Raji (cell line): ENCODE measurements at regions not wholly inside any gene's neighbourhood (a gene's known extent, or its start where the extent isn't known, plus 50 kb on each side); places are given as distances from the start of the nearest gene placed in this dataset.

Source experiments
- POLR2A ChIP-seq: IDR thresholded peaks from 2 replicates; pipeline ENCODE4 v1.6.1; 2011; ENCODE audit warnings: low read depth, low read length, control low read depth; ENCODE audit not compliant: insufficient read depth

DNA sequence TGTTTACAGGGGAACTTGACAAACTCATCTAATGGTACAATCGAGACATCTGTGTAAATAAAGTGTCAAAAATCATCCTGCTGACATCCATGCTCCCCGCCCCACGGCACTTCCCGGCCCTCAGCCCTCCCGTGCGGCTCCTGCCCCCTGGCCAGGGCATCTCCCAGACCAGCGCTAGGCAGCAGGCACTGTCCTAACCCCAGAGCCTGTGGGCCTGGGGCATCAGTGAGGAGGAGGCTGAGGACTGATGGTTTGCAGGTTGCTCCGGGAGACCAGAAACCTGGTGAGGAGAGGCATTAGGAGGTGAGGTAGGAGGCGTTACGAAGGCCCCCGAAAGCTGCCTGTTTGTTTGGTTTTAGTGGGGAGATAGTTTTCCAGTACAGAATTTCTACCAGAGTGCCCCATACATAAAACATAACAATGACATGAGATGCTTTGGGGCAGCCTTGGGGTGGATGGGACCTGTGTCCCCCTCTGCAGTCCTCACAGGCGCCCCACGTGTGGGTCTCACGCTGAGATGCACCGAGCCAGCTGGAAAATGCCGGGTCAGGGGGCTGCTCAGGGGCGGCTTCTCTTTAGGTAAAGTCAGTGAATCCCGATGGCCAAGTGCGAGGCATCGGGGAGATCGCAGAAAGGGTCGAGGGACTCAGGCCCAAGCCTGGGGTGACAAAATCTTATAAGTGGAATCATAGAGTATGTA, 114.2 kb downstream of the RTP5 start:
- no peak for TF ChIP-seq POLR2A

DNA sequence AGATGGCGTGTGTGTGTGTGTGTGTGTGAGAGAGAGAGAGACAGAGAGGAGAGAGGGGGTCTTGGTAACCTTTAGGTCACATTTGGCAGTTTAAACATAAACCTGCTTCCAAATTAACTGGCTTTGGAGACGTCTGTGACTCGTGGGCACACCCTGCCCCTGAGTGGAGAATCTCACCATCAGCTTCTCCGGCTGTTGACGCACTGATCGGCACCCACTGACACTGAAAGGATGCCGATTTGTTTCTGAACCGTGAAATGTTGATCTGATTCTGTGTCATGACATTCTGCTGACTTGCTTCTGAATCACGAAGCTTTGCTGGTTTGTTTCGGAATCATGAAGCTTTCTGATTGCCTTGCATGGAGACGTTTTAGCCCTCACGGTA, 114.7 kb downstream of the RTP5 start:
- no peak for TF ChIP-seq POLR2A

DNA sequence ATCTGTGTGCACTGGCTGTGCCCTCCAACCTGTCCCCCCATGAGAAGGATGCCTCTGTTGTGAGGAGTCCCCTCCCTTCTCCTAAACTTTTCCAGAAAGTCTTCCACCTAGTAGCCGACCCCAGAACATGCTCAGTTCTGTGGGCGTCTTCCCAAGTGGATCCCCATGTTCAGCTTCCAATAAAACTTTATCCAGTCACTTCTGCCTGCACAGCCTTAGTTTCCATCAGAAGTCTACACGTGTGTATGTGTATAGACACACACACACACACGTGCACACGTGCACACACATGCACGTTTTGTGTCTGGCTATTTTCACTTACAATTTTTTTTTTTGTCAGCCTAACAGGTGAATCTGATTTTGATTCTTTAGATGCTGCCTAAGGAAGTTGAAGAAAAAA, 115.1 kb downstream of the RTP5 start:
- no peak for TF ChIP-seq POLR2A

DNA sequence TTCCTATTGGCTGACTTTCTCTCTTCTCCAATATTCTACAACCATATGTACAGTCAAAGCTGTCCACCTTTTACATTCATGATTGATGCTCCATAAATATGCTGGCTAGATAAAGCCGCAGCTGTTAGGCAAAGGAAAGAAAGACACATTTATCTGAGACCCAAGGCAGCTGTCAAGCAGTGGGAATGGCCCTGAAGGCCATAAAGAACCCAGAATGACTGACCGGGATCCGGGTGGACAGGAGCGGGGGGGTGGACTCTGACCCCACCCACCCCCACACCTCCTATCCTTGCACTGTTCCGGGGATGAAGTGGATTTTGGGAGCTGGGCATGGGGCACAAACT, 116.4 kb downstream of the RTP5 start:
- TF ChIP-seq POLR2A: no peak

DNA sequence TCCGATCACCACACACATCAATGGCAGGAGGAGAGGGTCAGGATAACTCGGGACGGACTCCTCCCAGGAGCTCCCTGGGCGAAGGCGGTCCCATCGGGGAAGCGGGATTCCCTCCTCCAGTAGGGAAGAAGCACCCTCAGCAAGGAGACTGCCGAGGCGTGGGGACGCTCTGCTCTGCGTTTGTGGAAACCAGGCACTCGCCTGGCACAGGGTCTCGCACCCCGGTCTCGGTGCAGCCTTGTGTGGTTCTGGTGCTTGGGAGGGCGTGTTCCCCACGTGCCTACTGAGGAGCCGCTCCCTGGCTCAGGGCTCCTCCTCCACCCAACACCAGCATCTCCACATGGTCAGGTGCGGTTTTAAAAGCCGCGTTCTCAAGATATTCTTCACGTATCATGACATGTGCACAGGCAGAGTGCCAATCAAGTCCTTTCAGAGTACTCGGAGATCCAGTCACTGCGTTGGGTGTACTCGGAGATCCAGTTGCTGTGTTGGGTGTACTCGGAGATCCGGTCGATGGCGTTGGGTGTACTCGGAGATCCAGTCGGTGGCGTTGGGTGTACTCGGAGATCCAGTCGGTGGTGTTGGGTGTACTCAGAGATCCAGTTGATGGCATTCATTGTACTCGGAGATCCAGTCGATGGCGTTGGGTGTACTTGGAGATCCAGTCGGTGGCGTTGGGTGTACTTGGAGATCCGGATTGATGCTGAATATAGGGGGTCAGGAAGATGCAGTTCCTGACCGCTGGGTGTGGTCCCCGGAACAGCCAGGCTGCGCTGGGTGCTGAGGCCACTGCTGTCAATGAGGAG, 117.5 kb downstream of the RTP5 start:
- TF ChIP-seq POLR2A: no peak

DNA sequence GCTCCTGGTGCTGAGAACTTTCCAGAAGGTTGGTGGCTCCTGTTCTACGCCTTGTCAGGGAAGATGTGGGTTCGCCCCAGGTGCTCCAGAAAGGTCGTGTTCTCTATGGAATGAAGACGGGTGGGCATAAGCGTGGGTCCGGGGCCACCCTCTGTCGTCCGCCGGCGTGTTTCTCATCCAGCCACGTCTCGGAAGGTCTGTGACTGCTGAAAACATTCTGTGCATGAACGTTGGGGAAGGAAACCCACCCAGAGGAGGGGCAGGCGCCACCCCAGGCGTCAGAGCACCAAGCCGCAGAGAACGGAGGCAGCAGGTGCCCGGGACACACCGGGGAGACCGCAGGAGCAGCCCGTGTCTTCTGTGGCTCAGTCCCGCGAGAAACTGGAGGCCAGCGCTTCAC, 118.2 kb downstream of the RTP5 start:
- TF ChIP-seq POLR2A: no peak

DNA sequence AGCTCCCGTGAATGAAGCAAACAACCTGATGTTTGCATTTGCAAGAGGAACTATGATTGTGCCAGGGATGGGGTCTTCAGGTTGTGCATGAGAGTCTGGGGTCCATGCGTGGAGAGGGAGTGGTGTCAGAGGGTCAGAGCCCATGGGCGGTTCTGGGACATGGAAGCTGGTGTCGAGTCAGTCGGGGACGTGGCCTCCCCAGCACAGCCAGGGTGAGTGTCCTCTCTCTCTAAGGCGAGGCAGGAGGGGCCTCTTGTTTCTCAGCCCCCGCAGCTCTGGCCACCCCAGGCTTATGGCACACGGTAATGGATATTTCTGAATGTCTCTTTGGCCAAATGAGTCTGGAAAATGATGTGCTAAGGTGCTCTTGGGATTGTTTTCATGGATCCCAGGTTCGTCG, 118.6 kb downstream of the RTP5 start:
- no peak for TF ChIP-seq POLR2A

DNA sequence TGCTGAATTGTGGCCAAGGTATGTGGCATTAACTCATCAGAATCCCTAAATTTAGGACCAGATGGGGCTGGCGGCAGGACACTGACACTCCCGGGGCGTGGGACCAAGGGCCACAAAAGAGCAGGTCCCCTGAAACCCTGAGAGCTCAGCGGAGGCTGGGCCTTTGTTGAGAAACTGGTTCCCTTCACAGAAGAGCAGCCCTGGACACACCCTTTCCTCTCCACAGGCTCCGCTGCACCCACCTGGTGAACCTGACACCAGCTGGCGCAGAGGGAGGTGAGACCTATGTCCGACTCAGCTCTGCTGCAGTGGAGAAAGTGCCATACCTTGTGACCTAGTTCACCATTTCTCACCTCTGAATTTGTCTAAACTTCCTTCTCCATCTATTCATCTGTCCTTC, 119.5 kb downstream of the RTP5 start:
- no peak for TF ChIP-seq POLR2A

DNA sequence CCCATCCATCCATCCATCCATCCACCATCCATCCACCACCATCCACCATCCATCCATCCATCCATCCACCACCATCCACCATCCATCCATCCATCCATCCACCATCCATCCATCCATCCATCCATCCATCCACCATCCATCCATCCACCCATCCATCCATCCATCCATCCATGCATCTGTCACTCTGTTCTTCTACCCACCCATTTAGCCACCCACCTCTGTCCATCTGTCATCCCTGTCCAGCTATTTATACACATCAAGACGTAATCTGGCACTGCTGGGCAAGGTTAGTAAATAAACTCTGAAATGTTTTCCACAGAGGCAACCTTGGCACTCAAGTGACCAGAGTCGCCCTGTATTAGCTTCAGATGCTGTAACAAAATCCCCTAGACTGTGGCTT, 120.9 kb downstream of the RTP5 start:
- no peak for TF ChIP-seq POLR2A

DNA sequence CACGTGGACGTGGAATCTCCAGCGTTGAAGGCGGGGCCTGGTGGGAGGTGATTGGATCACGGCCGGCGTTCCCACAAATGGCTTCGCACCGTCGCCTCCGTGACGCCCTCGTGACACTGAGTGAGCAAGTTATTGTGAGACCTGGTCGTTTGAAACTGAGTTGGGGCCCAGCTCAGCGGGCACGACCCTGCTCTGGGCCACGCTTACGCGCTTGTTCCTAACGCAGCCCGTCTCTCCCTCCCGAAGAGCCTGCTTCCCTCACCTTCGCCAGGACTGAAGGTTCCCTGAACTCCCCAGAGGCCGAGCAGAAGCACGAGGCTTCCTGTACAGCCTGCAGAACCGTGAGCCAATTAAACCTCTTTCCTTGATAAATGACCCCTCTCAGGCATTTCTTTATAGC, 121.8 kb downstream of the RTP5 start:
- no peak for TF ChIP-seq POLR2A

DNA sequence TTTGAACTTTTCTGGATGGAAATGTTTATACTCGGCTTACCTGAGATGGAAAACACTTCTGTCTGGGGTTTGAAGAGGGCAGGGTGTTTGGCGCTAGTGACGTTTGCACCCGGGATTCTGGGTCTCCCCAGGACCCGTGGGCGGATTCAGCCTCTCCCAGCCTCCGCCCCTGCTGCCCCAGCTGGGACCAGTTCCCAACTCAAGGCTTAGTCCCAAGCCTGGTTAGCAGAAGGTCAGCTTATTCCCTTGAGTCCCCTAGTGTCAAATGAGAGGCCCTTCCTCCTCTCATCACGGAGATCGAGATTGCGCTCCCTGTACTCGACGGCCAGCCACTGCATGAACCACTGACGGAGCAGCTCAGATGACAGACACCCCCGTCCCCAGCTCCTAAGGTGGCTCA, 123.2 kb downstream of the RTP5 start:
- no peak for TF ChIP-seq POLR2A

DNA sequence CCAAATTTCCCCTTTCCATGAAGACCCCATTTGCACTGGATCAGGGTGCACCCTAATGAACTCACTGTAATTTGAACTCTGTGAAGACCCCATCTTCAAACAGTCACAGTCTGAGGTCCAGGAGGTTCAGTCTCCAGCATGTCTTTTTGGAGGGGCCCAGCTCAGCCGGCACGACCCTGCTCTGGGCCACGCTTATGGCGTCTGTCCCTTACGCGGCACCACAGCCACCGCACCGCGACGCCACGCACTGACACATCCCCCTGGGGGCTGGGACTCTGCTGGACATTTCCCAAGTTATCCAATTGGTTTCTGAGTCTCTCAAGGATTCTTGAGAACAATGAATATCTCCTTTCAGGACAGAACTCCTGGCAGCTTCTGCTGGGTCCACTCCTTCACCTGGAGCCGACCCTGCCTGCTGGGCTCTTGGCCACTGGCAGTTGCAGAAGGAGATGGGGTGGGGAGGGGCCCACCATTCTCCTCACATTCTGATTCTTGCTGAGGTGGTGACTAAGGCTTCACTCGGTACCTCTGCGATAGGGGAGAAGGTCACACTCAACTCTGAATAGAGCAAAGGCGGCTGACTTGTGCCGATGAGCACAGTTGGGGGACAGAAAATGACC, 124.0 kb downstream of the RTP5 start:
- no peak for TF ChIP-seq POLR2A

DNA sequence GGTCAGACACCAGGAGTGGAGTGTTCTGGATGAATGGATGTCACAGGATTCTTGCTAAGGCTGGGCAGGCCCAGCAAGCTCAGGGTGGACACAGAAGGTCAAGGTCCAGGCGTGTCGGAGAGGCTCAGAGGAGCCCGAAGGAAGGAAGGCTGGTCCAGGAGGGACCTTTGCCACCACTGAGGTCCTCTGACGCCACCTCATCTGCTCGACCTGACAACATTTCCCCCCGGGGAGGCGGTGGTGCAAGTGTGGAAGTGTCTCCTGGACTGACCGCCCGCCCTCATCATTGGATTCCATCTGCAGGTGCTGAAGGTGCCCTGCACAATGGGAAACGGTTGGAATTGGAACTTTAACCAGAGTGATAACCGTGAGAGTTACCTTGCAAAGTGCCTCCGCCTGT, 124.6 kb downstream of the RTP5 start:
- no peak for TF ChIP-seq POLR2A

DNA sequence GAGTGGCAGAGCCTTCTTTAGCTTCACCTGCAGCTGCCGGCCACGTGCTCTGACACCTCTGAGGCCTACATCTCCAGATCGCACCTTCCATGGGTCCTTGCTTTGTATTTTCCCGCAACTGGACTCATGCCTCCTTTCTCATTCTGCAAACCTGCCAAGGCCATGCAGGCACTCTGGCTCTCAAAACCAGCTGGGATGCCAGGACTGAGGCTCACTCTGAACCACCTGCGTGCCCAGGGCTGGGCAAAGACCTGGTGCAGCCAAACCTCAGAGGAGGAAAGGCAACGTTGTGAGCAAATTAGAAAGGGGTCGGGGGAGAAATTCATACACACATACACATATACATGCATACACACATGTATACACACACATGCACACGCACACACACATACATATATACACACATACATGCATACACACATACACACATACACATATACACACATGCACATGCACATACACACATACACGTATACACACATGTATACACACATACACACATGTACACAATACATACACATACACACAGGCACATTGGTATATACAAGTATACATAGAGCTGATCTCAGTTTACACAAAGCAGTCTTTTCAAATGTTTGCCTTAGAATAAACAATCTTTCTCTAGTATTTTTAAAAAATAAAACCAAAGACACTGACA, 125.2 kb downstream of the RTP5 start:
- TF ChIP-seq POLR2A: no peak

DNA sequence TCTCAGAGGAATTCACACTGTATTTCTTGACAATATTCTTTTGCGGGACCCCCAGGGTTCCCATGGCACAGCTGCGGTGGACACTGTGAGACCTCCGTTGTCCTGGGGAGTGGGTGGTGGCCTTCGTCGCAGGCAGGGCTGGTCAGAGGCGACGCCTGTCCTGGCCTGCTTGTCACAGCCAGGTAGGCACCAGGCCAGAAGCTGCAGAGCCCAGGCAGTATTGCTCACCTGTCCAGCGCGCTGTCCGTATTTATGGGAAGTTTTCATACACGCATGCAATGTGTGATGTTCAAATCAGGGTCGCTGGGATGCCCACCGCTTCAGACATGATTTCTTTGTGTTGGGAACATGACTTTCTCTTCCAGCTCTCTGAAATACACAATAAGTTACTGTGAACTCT, 126.6 kb downstream of the RTP5 start:
- no peak for TF ChIP-seq POLR2A

DNA sequence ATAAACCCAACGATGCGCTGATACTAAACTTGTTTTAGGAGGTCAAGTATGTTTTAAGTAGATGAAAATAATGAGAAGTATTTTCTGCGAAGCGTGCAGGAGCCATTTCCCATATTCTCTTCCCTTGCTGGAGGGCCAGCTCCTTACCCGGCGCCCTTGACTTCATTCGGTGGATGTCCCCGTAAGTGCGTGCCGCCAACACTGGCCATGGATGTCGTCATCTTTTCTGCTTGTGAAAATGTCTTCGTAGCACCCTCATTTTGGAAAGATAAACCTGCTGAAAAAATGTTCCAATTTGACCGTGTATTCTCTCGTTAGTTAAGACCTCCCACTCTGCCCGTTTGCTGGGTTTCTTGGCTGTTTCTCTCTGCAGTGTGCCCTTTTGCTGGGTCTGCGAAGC, 127.5 kb downstream of the RTP5 start:
- TF ChIP-seq POLR2A: no peak
